GM12878 (cell line): ENCODE measurements at regions not wholly inside any gene's neighbourhood (a gene's known extent, or its start where the extent isn't known, plus 50 kb on each side); places are given as distances from the start of the nearest gene placed in this dataset.

Source experiments
- ATAC-seq: fragments of 200-7000 bp; cut with Tn5 transposase; 3 replicates; pipeline ENCODE4 v1.9.1; 2020; ENCODE audit warnings: mild to moderate bottlenecking, moderate library complexity
- BruUV-seq: library from RNA; stranded (reverse); fragments of 400-500 nt; replicated peaks from 2 replicates; lab custom pipeline; 2021; lab: Mats Ljungman, UMichigan
- CTCF ChIA-PET: fragments of 300-600 bp; sonication (Branson Sonifier 250); formaldehyde crosslinking; extraction: SDS; loops from one replicate; lab custom pipeline; 2021; ENCODE audit warnings: inconsistent platforms; lab: Yijun Ruan, JAX
- POLR2A ChIA-PET: fragments of 350-600 bp; formaldehyde crosslinking; extraction: SDS; loops from one replicate; lab custom pipeline; 2021; ENCODE audit warnings: inconsistent platforms; lab: Charles Lee
- RAD21 ChIA-PET: fragments of 300-600 bp; sonication (Branson Sonifier 250); formaldehyde crosslinking; loops from one replicate; lab custom pipeline; 2023; ENCODE audit warnings: antibody characterized with exemption; ENCODE audit not compliant: unreplicated experiment; lab: Charles Lee
- SMC1A ChIA-PET: fragments of 300-600 bp; sonication (Branson Sonifier 250); formaldehyde crosslinking; loops from one replicate; lab custom pipeline; 2023; ENCODE audit not compliant: unreplicated experiment, uncharacterized antibody; lab: Charles Lee
- DNase-seq: peaks from one replicate; pipeline ENCODE4 v3.0.0-alpha.2; 2011; ENCODE audit warnings: low read depth, low spot score
- FAIRE-seq: peaks from 3 replicates; lab custom pipeline; 2011; peaks lifted over from hg19 to GRCh38; lab: Jason Lieb, UNC
- H2AFZ ChIP-seq: 2 replicates; pipeline ENCODE4 v1.6.0; 2011; ENCODE audit warnings: low read depth, low read length, control low read depth; ENCODE audit not compliant: control insufficient read depth
- H3K27ac ChIP-seq: 2 replicates; pipeline ENCODE4 v1.5.1; 2011; ENCODE audit warnings: control low read depth; ENCODE audit not compliant: control insufficient read depth, insufficient read depth
- H3K27me3 ChIP-seq, 2 experiments: replicated peaks in 1 of 2; 2 replicates each; pipeline versions ENCODE4 v1.6.0 to v1.6.1; 2011; ENCODE audit warnings: low read length in 1 of 2; ENCODE audit not compliant: control insufficient read depth in 2 of 2, insufficient read depth in 2 of 2
- H3K36me3 ChIP-seq, 2 experiments: 2 replicates each; pipeline ENCODE4 v1.5.1; 2011; ENCODE audit warnings: low read length in 1 of 2; ENCODE audit not compliant: control insufficient read depth in 2 of 2, insufficient read depth in 2 of 2
- H3K4me1 ChIP-seq: 2 replicates; pipeline ENCODE4 v1.6.1; 2011; ENCODE audit warnings: mild to moderate bottlenecking, low read length, moderate library complexity, mixed read lengths; ENCODE audit not compliant: control insufficient read depth, insufficient read depth
- H3K4me2 ChIP-seq: 2 replicates; pipeline ENCODE4 v1.6.0; 2011; ENCODE audit warnings: control low read depth; ENCODE audit not compliant: control insufficient read depth, insufficient read depth
- H3K4me3 ChIP-seq: fragments of 200-600 bp; sonication (generic); 2 replicates; pipeline ENCODE4 v1.5.1; 2016
- H3K79me2 ChIP-seq: 2 replicates; pipeline ENCODE4 v1.6.0; 2011; ENCODE audit warnings: low read length; ENCODE audit not compliant: control insufficient read depth, insufficient read depth
- H3K9ac ChIP-seq: 2 replicates; pipeline ENCODE4 v1.8.0; 2011; ENCODE audit warnings: low read length, control low read depth, mixed read lengths; ENCODE audit not compliant: control insufficient read depth, insufficient read depth
- H3K9me3 ChIP-seq: replicated peaks from 3 replicates; pipeline ENCODE4 v1.5.1; 2011; ENCODE audit warnings: mild to moderate bottlenecking, low read length; ENCODE audit not compliant: control insufficient read depth, insufficient read depth
- H4K20me1 ChIP-seq: 2 replicates; pipeline ENCODE4 v1.6.0; 2011; ENCODE audit not compliant: control insufficient read depth, insufficient read depth
- EGR1 ChIP-seq, 2 experiments: IDR thresholded peaks; 1 replicate in 1 of 2; 2 replicates in 1 of 2; pipeline ENCODE4 v1.6.1; 2011 to 2012; ENCODE audit warnings: low read depth in 2 of 2, low read length in 2 of 2, borderline replicate concordance in 1 of 2, mild to moderate bottlenecking in 1 of 2, moderate library complexity in 1 of 2
- NRF1 ChIP-seq: conservative IDR thresholded peaks from 2 replicates; pipeline ENCODE4 v1.6.1; 2011; ENCODE audit warnings: mild to moderate bottlenecking, low read depth, low read length, improper control_type of control experiment
- TARDBP ChIP-seq: IDR thresholded peaks from 2 replicates; pipeline ENCODE4 v1.6.1; 2016; ENCODE audit warnings: borderline replicate concordance
- YBX1 ChIP-seq: fragments of 450-650 bp; IDR thresholded peaks from 2 replicates; pipeline ENCODE4 v1.6.1; 2016; ENCODE audit warnings: antibody characterized with exemption
- WGBS: methylation state at CpG from one replicate; pipeline ENCODE4 v1.1.6; 2016; ENCODE audit warnings: low lambda C conversion rate; ENCODE audit not compliant: insufficient replicate concordance, insufficient coverage; ENCODE audit errors: missing lambda C conversion rate; 5-methylcytosine and 5-hydroxymethylcytosine counted together
- in situ Hi-C: fragments of 300-500 bp; cut with MboI; formaldehyde crosslinking; loops from 9 replicates; pipeline ENCODE4 v1.14.3; 2018; ENCODE audit warnings: mixed read lengths
- intact Hi-C: fragments of 100-400 bp; cut with micrococcal nuclease; formaldehyde crosslinking; loops from one replicate; pipeline ENCODE4 v1.14.2; 2022; ENCODE audit not compliant: unreplicated experiment
- TF ChIP-seq, protein P1 (sequence below): IDR thresholded peaks from 2 replicates; pipeline ENCODE4 v1.6.1; 2011; ENCODE audit warnings: low read depth, mild to moderate bottlenecking, low read length, moderate library complexity, borderline replicate concordance; ENCODE audit errors: extremely low read depth
- TF ChIP-seq, protein P2 (sequence below): IDR thresholded peaks from 2 replicates; pipeline ENCODE4 v1.6.1; 2012; ENCODE audit warnings: mild to moderate bottlenecking, low read depth, low read length

DNA sequence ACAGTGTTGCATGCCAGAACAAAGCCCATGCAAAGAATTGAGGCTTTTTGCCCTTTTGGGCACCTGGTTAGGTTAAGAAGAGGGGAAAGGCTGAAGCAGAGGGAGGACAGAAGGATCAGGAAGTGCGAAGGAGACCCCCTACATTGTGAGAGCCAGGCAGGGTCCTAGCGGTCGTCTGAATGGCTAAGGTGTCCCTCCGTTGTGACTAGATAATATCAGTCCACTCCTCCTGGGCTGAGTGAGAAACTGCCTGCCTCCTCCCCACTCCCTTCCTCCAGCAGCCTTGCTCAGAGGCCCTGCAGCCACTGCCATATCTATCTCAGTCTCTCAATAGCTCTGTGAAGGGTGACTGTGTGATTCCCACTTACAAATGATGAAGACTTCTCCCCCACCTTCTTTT is 75.1 kb downstream of the WSB1 start:
- no peak for ATAC-seq
- no peak overlapping the region for H3K27ac ChIP-seq
- H2AFZ ChIP-seq = no peak overlapping the region
- no peaks in the 10 kb centered on the region for H3K27me3 ChIP-seq
- no peaks in the 10 kb centered on the region for H4K20me1 ChIP-seq
- H3K4me1 ChIP-seq = no peaks in the 10 kb centered on the region
- H3K9me3 ChIP-seq = no peaks in the 10 kb centered on the region; the same call in 1 of the 3 replicates
- no peak overlapping the region for H3K9ac ChIP-seq
- in situ Hi-C loops = no loop called here
- 35% methylated on average over 4 of the region's 4 CpGs for WGBS
- SMC1A ChIA-PET = no interaction called here
- intact Hi-C loops = no loop called here
- TF ChIP-seq TARDBP = no peak
- TF ChIP-seq EGR1 (IDR thresholded peaks at IDR 0.05; ENCODE audit: borderline replicate concordance in 1 of 2, low read depth in 2 of 2, low read length in 2 of 2) = no peak
- TF ChIP-seq YBX1 = no peak
- TF ChIP-seq NRF1 = no peak
- TF ChIP-seq, protein P1, sequence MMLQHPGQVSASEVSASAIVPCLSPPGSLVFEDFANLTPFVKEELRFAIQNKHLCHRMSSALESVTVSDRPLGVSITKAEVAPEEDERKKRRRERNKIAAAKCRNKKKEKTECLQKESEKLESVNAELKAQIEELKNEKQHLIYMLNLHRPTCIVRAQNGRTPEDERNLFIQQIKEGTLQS = no peak
- TF ChIP-seq, protein P2, sequence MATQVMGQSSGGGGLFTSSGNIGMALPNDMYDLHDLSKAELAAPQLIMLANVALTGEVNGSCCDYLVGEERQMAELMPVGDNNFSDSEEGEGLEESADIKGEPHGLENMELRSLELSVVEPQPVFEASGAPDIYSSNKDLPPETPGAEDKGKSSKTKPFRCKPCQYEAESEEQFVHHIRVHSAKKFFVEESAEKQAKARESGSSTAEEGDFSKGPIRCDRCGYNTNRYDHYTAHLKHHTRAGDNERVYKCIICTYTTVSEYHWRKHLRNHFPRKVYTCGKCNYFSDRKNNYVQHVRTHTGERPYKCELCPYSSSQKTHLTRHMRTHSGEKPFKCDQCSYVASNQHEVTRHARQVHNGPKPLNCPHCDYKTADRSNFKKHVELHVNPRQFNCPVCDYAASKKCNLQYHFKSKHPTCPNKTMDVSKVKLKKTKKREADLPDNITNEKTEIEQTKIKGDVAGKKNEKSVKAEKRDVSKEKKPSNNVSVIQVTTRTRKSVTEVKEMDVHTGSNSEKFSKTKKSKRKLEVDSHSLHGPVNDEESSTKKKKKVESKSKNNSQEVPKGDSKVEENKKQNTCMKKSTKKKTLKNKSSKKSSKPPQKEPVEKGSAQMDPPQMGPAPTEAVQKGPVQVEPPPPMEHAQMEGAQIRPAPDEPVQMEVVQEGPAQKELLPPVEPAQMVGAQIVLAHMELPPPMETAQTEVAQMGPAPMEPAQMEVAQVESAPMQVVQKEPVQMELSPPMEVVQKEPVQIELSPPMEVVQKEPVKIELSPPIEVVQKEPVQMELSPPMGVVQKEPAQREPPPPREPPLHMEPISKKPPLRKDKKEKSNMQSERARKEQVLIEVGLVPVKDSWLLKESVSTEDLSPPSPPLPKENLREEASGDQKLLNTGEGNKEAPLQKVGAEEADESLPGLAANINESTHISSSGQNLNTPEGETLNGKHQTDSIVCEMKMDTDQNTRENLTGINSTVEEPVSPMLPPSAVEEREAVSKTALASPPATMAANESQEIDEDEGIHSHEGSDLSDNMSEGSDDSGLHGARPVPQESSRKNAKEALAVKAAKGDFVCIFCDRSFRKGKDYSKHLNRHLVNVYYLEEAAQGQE = no peak
- no peak for DNase-seq
- H3K79me2 ChIP-seq = no peaks in the 10 kb centered on the region
- no TSS peak for BruUV-seq
- no peak overlapping the region for H3K4me3 ChIP-seq
- RAD21 ChIA-PET = no interaction called here
- POLR2A ChIA-PET = no interaction called here
- FAIRE-seq = no peak
- H3K4me2 ChIP-seq = no peak overlapping the region
- no peaks in the 10 kb centered on the region for H3K36me3 ChIP-seq
- CTCF ChIA-PET = interaction anchor here (1.1 to 1.5 kb wide), 3 partner anchors 11 to 14 kb away, joined by 3 to 8 read pairs (median 6); no protein-coding TSS in a partner anchor
